GM23248 (cell line): ENCODE measurements at regions not wholly inside any gene's neighbourhood (a gene's known extent, or its start where the extent isn't known, plus 50 kb on each side); places are given as distances from the start of the nearest gene placed in this dataset.

ENCODE experiments used
- DNase-seq: peaks from one replicate; pipeline ENCODE4 v3.0.0-alpha.2; 2015
- H2AFZ ChIP-seq: fragments of 200-600 bp; sonication (generic); 2 replicates; pipeline ENCODE4 v1.6.1; 2016; ENCODE audit warnings: antibody characterized with exemption
- H3F3A ChIP-seq: fragments of 200-600 bp; sonication (generic); 2 replicates; pipeline ENCODE4 v1.6.1; 2016; ENCODE audit warnings: mild to moderate bottlenecking, antibody characterized with exemption, mixed run types; ENCODE audit not compliant: insufficient read depth
- H3K27ac ChIP-seq: fragments of 200-600 bp; sonication (generic); 2 replicates; pipeline ENCODE4 v1.5.1; 2016; ENCODE audit warnings: mild to moderate bottlenecking
- H3K27me3 ChIP-seq: fragments of 200-600 bp; sonication (generic); replicated peaks from 2 replicates; pipeline ENCODE4 v1.6.1; 2016; ENCODE audit warnings: mild to moderate bottlenecking; ENCODE audit not compliant: insufficient read depth
- H3K36me3 ChIP-seq: fragments of 200-600 bp; sonication (generic); 2 replicates; pipeline ENCODE4 v1.6.1; 2016; ENCODE audit warnings: low read depth, mild to moderate bottlenecking
- H3K4me1 ChIP-seq: fragments of 200-600 bp; sonication (generic); 2 replicates; pipeline ENCODE4 v1.6.1; 2016; ENCODE audit warnings: mild to moderate bottlenecking; ENCODE audit not compliant: insufficient read depth
- H3K4me2 ChIP-seq: fragments of 200-600 bp; sonication (generic); one replicate; pipeline ENCODE4 v1.6.1; 2016; ENCODE audit warnings: mild to moderate bottlenecking; ENCODE audit not compliant: unreplicated experiment
- H3K4me3 ChIP-seq: fragments of 200-600 bp; sonication (generic); 2 replicates; pipeline ENCODE4 v1.5.1; 2016; ENCODE audit warnings: mild to moderate bottlenecking
- H3K79me2 ChIP-seq: fragments of 200-600 bp; sonication (generic); 2 replicates; pipeline ENCODE4 v1.6.1; 2016; ENCODE audit warnings: mild to moderate bottlenecking; ENCODE audit not compliant: insufficient read depth
- H3K9ac ChIP-seq: fragments of 200-600 bp; sonication (generic); 2 replicates; pipeline ENCODE4 v1.6.1; 2016; ENCODE audit warnings: mild to moderate bottlenecking
- H3K9me2 ChIP-seq: fragments of 200-600 bp; sonication (generic); 2 replicates; pipeline ENCODE4 v1.6.1; 2016; ENCODE audit warnings: mixed run types, mild to moderate bottlenecking, moderate library complexity; ENCODE audit not compliant: insufficient read depth
- H3K9me3 ChIP-seq: fragments of 200-600 bp; sonication (generic); one replicate; pipeline ENCODE4 v1.6.1; 2017; ENCODE audit warnings: low read depth
- H4K20me1 ChIP-seq: fragments of 200-600 bp; sonication (generic); 2 replicates; pipeline ENCODE4 v1.6.0; 2016; ENCODE audit not compliant: insufficient read depth
- EZH2 ChIP-seq: fragments of 200-600 bp; sonication (generic); IDR thresholded peaks from 2 replicates; pipeline ENCODE4 v1.6.1; 2018; ENCODE audit warnings: antibody characterized with exemption, mild to moderate bottlenecking; ENCODE audit not compliant: insufficient read depth, poor library complexity, severe bottlenecking
- EZH2phosphoT487 ChIP-seq: fragments of 200-600 bp; sonication (generic); IDR thresholded peaks from 2 replicates; pipeline ENCODE4 v1.6.1; 2018; ENCODE audit warnings: antibody characterized with exemption, moderate library complexity, mild to moderate bottlenecking, low read depth; ENCODE audit not compliant: insufficient read depth
- WGBS, 2 experiments: methylation state at CpG; one replicate each; pipeline ENCODE4 v1.1.6; 2015 to 2017; ENCODE audit warnings: low lambda C conversion rate in 2 of 2, low coverage in 1 of 2; ENCODE audit errors: missing lambda C conversion rate in 2 of 2; 5-methylcytosine and 5-hydroxymethylcytosine counted together
- in situ Hi-C: fragments of 300-500 bp; cut with MboI; formaldehyde crosslinking; loops from 2 replicates; pipeline ENCODE4 v1.15.0; 2020

DNA sequence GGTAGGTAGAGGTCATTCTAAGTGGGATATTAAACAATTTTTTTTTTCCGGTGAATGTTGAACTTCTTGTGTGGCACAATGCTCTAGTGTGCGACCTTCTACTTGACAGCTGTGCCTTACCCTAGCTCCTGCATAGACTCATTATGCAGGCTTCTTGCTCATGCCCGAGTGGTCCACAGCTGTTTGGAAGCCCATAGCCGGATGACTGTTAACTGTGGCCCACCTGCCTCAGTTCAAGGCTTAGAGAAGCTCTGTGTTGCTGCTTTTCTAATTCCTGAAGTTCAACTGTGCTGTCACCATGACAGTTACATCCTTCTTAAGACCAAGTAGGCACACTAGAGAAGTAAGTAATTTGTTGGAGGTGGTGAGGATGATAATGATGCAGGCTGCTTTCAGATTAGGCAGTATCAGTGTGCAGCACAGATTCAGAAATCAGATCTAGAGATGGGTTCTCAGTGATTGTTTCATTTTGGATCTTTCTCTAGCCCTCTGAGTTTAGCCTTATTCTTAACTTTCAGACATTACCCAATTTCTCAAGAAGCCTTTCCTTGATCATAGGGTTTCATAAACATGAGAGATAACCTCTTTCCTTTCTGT is 278.4 kb downstream of the PHF14 start:
- Histone ChIP-seq H3K9me3 (no peaks in the 10 kb centered on the region), H3K4me3 (no peak overlapping the region), H3K27me3 (no peaks in the 10 kb centered on the region), H3K4me2 (no peak overlapping the region), H4K20me1 (no peaks in the 10 kb centered on the region), H3K9ac (no peak overlapping the region), H3K36me3 (no peaks in the 10 kb centered on the region), H2AFZ (no peak overlapping the region), H3K9me2 (no peaks in the 10 kb centered on the region), H3K79me2 (no peaks in the 10 kb centered on the region), H3K27ac (no peak overlapping the region), H3F3A (no peaks in the 10 kb centered on the region), H3K4me1 (no peaks in the 10 kb centered on the region; the same call in 1 of the 2 replicates)
- in situ Hi-C loops, result no loop called here
- DNase-seq, result no peak
- TF ChIP-seq EZH2 (no peak), EZH2phosphoT487 (no peak)
- WGBS, 2 experiments, result 72 to 76% methylated on average over 4 of the region's 4 CpGs

DNA sequence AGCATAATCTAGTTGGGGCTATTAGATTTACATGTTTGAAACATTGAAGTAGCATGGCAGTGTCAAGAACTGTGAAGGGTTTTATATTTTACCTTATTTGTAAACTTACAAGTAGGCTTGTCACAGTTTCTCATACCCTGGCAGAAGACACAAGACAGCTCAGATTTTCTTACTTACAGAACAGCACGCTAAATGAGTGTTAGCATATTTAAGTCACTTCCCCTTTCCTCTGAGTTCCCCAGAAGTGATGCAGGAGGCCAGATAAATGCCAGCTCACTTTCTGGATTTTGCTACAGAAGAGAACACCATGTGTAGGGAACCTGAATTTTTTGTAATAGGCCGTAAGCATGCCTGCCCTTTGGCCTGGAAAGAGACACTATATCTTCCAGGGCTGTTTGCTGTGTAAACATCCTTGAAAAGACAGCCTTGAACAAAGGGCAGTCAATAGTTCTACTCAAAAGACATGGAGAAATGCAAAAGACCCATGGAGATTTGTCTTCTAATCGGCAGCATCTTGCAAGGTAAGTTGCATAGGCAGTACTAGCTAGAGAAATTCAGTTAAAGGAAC is 279.1 kb downstream of the PHF14 start:
- no peaks in the 10 kb centered on the region for H4K20me1 ChIP-seq
- no peaks in the 10 kb centered on the region for H3F3A ChIP-seq
- H2AFZ ChIP-seq, result no peak overlapping the region
- no peaks in the 10 kb centered on the region; the same call in 1 of the 2 replicates for H3K4me1 ChIP-seq
- in situ Hi-C loops, result no loop called here
- no peaks in the 10 kb centered on the region for H3K79me2 ChIP-seq
- 74 to 89% methylated on average over 3 of the region's 3 CpGs for WGBS, 2 experiments
- no peaks in the 10 kb centered on the region for H3K9me2 ChIP-seq
- H3K9ac ChIP-seq, result no peak overlapping the region
- no peak overlapping the region for H3K4me3 ChIP-seq
- TF ChIP-seq EZH2 (no peak), EZH2phosphoT487 (no peak)
- DNase-seq, result no peak
- no peaks in the 10 kb centered on the region for H3K36me3 ChIP-seq
- no peaks in the 10 kb centered on the region for H3K9me3 ChIP-seq
- H3K4me2 ChIP-seq, result no peak overlapping the region
- H3K27ac ChIP-seq, result no peak overlapping the region
- no peaks in the 10 kb centered on the region for H3K27me3 ChIP-seq

DNA sequence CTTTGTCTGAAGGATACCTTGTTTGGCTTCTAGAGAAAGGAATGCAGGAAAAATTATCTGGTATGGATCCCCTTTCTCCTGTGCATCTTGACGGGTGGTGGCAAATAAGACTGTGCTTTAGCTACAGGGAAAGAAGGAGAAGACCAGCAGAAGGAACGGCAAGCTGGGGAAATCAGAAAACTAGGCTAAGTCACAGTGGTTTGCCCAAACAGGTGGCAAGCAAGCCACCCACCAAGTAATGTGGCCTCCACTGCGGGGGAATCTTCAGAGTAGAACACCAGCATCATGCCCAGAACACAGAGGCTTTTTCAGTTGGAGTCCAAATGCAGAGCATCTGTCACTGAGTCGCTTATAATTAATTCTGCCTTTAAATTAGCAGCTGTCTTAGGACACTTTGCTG is 282.8 kb downstream of the PHF14 start:
- in situ Hi-C loops, result no loop called here
- no peak overlapping the region for H2AFZ ChIP-seq
- H3F3A ChIP-seq, result no peaks in the 10 kb centered on the region
- H3K4me1 ChIP-seq, result no peaks in the 10 kb centered on the region
- H3K9me2 ChIP-seq, result no peaks in the 10 kb centered on the region
- no peaks in the 10 kb centered on the region for H3K79me2 ChIP-seq
- H3K9ac ChIP-seq, result no peak overlapping the region
- H3K9me3 ChIP-seq, result no peaks in the 10 kb centered on the region
- DNase-seq, result no peak
- no peaks in the 10 kb centered on the region for H4K20me1 ChIP-seq
- TF ChIP-seq EZH2phosphoT487 (no peak), EZH2 (no peak)
- H3K4me3 ChIP-seq, result no peak overlapping the region
- H3K36me3 ChIP-seq, result no peaks in the 10 kb centered on the region
- no peaks in the 10 kb centered on the region for H3K27me3 ChIP-seq
- H3K4me2 ChIP-seq, result no peak overlapping the region
- WGBS, 2 experiments, result 29 to 32% methylated on average over 4 of the region's 4 CpGs
- H3K27ac ChIP-seq, result no peak overlapping the region

DNA sequence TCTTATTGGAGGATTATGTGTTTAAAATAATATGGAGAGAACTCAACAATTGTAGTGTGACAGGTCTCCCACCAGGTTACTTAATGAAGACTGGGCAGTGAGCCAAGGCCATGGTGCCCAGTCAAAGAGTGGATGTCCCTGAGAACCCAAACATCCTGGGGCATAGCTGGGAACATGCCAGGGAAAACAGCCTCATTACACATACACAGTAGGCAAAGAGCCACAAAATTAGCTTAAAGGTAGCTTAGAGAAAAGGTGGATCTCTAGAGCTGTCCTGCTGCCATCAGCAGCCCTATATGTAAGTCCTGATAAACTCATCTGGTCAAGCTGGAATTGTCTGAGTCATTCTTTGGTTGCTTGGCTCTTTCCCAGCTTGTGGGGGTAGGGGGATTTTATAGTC is 287.8 kb downstream of the PHF14 start:
- H3K4me2 ChIP-seq, result no peak overlapping the region
- no peak overlapping the region for H3K9ac ChIP-seq
- H2AFZ ChIP-seq, result no peak overlapping the region
- in situ Hi-C loops, result no loop called here
- H3K79me2 ChIP-seq, result no peaks in the 10 kb centered on the region
- DNase-seq, result no peak
- H3K36me3 ChIP-seq, result no peaks in the 10 kb centered on the region
- no peaks in the 10 kb centered on the region for H3F3A ChIP-seq
- H4K20me1 ChIP-seq, result no peaks in the 10 kb centered on the region
- no peaks in the 10 kb centered on the region for H3K4me1 ChIP-seq
- no peaks in the 10 kb centered on the region for H3K27me3 ChIP-seq
- no peak overlapping the region for H3K4me3 ChIP-seq
- H3K27ac ChIP-seq, result no peak overlapping the region
- H3K9me3 ChIP-seq, result no peaks in the 10 kb centered on the region
- TF ChIP-seq EZH2phosphoT487, result no peak
- TF ChIP-seq EZH2, result no peak
- no peaks in the 10 kb centered on the region for H3K9me2 ChIP-seq

DNA sequence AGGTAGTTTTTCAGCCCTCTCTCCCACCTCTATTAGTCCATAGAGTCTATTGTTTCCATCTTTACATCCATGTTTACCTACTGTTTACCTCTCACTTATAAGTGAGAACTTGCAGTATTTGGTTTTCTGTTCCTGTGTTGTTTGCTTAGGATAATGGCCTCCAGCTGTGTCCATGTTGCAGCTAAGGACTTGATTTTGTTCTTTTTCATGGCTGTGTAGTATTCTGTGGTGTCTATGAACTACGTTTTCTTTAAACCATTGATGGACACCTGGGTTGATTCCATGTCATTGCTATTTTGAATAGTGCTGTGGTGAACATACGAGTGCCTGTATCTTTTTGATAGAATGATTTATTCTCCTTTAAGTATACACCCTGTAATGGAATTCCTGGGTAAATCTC is 292.4 kb downstream of the PHF14 start:
- Histone ChIP-seq H3K9me2 (no peaks in the 10 kb centered on the region), H3K9me3 (no peaks in the 10 kb centered on the region), H2AFZ (no peak overlapping the region), H3K27me3 (no peaks in the 10 kb centered on the region), H3K4me2 (no peak overlapping the region), H3K4me3 (no peak overlapping the region), H3K79me2 (no peaks in the 10 kb centered on the region), H3F3A (no peaks in the 10 kb centered on the region), H3K9ac (no peak overlapping the region), H3K27ac (no peak overlapping the region), H3K36me3 (no peaks in the 10 kb centered on the region), H4K20me1 (no peaks in the 10 kb centered on the region), H3K4me1 (no peaks in the 10 kb centered on the region)
- 14 to 20% methylated on average over 2 of the region's 2 CpGs for WGBS, 2 experiments
- TF ChIP-seq EZH2phosphoT487, result no peak
- no peak for TF ChIP-seq EZH2
- in situ Hi-C loops, result no loop called here
- DNase-seq, result no peak
